Right cardiac atrium (tissue), 5 donors: ENCODE measurements at regions not wholly inside any gene's neighbourhood (a gene's known extent, or its start where the extent isn't known, plus 50 kb on each side); places are given as distances from the start of the nearest gene placed in this dataset.

Experiments
- ATAC-seq, 2 donors: fragments of 200-7000 bp; cut with Tn5 transposase; one replicate each; pipeline versions ENCODE4 v1.8.0 to v1.9.1; 2020; ENCODE audit warnings: moderate library complexity in 2 of 2, mild to moderate bottlenecking in 1 of 2
- DNase-seq, 3 donors: peaks; one replicate each; pipeline ENCODE4 v3.0.0-alpha.2; 2020
- H3K27ac ChIP-seq: one replicate; pipeline ENCODE4 v1.5.1; 2013; ENCODE audit warnings: mild to moderate bottlenecking, low read length, control low read depth, moderate library complexity
- H3K27me3 ChIP-seq: one replicate; pipeline ENCODE4 v1.6.1; 2013; ENCODE audit not compliant: control insufficient read depth, insufficient read depth
- H3K4me1 ChIP-seq: one replicate; pipeline ENCODE4 v1.6.1; 2013; ENCODE audit warnings: low read length; ENCODE audit not compliant: control insufficient read depth, insufficient read depth
- H3K4me3 ChIP-seq: one replicate; pipeline ENCODE4 v1.5.1; 2013; ENCODE audit warnings: low read length, control low read depth
- H3K9me3 ChIP-seq: one replicate; pipeline ENCODE4 v1.6.1; 2013; ENCODE audit warnings: low read length; ENCODE audit not compliant: control insufficient read depth
- WGBS: extraction: QIAGEN DNeasy Blood & Tissue Kit; methylation state at CpG from one replicate; pipeline ENCODE4 v1.1.7; 2013; 5-methylcytosine and 5-hydroxymethylcytosine counted together
- intact Hi-C, 4 donors: fragments of 100-400 bp; cut with DNase I; formaldehyde crosslinking; loops; one replicate each; pipeline versions ENCODE4 v1.11.0 to v1.14.0; 2022 to 2023
- donor health status: healthy with polysubstance abuse.
- donor health status: DM: no; HTN: yes; CAD: no.
- donor health status: DM: no; HTN: no; CAD: no.
- donor health status: DM: no; HTN: yes; CAD: no; lungs with severe emphysema.
- donor health status: DM: yes; HTN: yes; CAD: no.

GRCh38 chr2:76406134-76406855 is 695.6 kb upstream of the GCFC2 start:
- Histone ChIP-seq H3K4me1 (no peaks in the 10 kb centered on the region), H3K9me3 (no peaks in the 10 kb centered on the region)
- ATAC-seq = no peak

GRCh38 chr2:76393356-76393755 is 682.6 kb upstream of the GCFC2 start:
- Histone ChIP-seq H3K9me3 (no peaks in the 10 kb centered on the region), H3K4me3 (no peak overlapping the region), H3K27ac (no peak overlapping the region), H3K4me1 (no peaks in the 10 kb centered on the region), H3K27me3 (no peaks in the 10 kb centered on the region)
- DNase-seq (no peak), ATAC-seq (no peak)
- intact Hi-C loops = no loop called here

More at GRCh38 chr2:76406134-76406855, 695.6 kb upstream of the GCFC2 start:
- H3K27me3 ChIP-seq = no peaks in the 10 kb centered on the region
- no peak for DNase-seq
- 82% methylated on average over 12 of the region's 12 CpGs for WGBS
- intact Hi-C loops = no loop called here
- no peak overlapping the region for H3K4me3 ChIP-seq
- no peak overlapping the region for H3K27ac ChIP-seq

GRCh38 chr2:76391678-76392077 is 681.0 kb upstream of the GCFC2 start:
- no peak for DNase-seq
- H3K4me1 ChIP-seq = no peaks in the 10 kb centered on the region
- intact Hi-C loops = no loop called here
- no peaks in the 10 kb centered on the region for H3K27me3 ChIP-seq
- WGBS = 6% methylated on average over 3 of the region's 3 CpGs
- no peak overlapping the region for H3K4me3 ChIP-seq
- ATAC-seq = no peak
- no peaks in the 10 kb centered on the region for H3K9me3 ChIP-seq
- H3K27ac ChIP-seq = no peak overlapping the region

GRCh38 chr2:76387294-76387693 is 676.6 kb upstream of the GCFC2 start:
- Histone ChIP-seq H3K27ac (no peak overlapping the region), H3K27me3 (no peaks in the 10 kb centered on the region), H3K9me3 (no peaks in the 10 kb centered on the region), H3K4me3 (no peak overlapping the region), H3K4me1 (no peaks in the 10 kb centered on the region)
- WGBS = 65% methylated on average over 1 of the region's 1 CpG
- DNase-seq (no peak), ATAC-seq (no peak)
- intact Hi-C loops = no loop called here

- no peak for ATAC-seq
Observed at GRCh38 chr2:76385943-76386342, 675.2 kb upstream of the GCFC2 start.

GRCh38 chr2:76381624-76382023 is 670.9 kb upstream of the GCFC2 start:
- intact Hi-C loops = no loop called here
- H3K27me3 ChIP-seq = no peaks in the 10 kb centered on the region
- H3K4me1 ChIP-seq = no peaks in the 10 kb centered on the region
- DNase-seq (no peak), ATAC-seq (no peak)
- no peak overlapping the region for H3K4me3 ChIP-seq
- H3K27ac ChIP-seq = no peak overlapping the region
- H3K9me3 ChIP-seq = no peaks in the 10 kb centered on the region

More at GRCh38 chr2:76385943-76386342, 675.2 kb upstream of the GCFC2 start:
- Histone ChIP-seq H3K27ac (no peak overlapping the region), H3K4me1 (no peaks in the 10 kb centered on the region), H3K27me3 (no peaks in the 10 kb centered on the region), H3K4me3 (no peak overlapping the region), H3K9me3 (no peaks in the 10 kb centered on the region)
- no peak for DNase-seq
- 95% methylated on average over 1 of the region's 1 CpG for WGBS
- intact Hi-C loops = no loop called here

GRCh38 chr2:76378140-76378539 is 667.4 kb upstream of the GCFC2 start:
- ATAC-seq = no peak
- 91% methylated on average over 1 of the region's 1 CpG for WGBS
- Histone ChIP-seq H3K4me3 (no peak overlapping the region), H3K4me1 (no peaks in the 10 kb centered on the region), H3K27me3 (no peaks in the 10 kb centered on the region), H3K27ac (no peak overlapping the region), H3K9me3 (no peaks in the 10 kb centered on the region)
- intact Hi-C loops = no loop called here
- no peak for DNase-seq

- WGBS = 67% methylated on average over 2 of the region's 2 CpGs
- Histone ChIP-seq H3K27ac (no peak overlapping the region), H3K4me1 (no peaks in the 10 kb centered on the region), H3K9me3 (no peaks in the 10 kb centered on the region), H3K4me3 (no peak overlapping the region), H3K27me3 (no peaks in the 10 kb centered on the region)
- DNase-seq = no peak
- ATAC-seq = no peak
- intact Hi-C loops = no loop called here
Observed at GRCh38 chr2:76341439-76341838, 630.7 kb upstream of the GCFC2 start.

GRCh38 chr2:76332871-76333270 is 622.2 kb upstream of the GCFC2 start:
- no peaks in the 10 kb centered on the region for H3K27me3 ChIP-seq
- DNase-seq (no peak), ATAC-seq (no peak)
- H3K4me3 ChIP-seq = no peak overlapping the region
- intact Hi-C loops = no loop called here
- WGBS = 90% methylated on average over 2 of the region's 2 CpGs
- no peak overlapping the region for H3K27ac ChIP-seq
- H3K9me3 ChIP-seq = no peaks in the 10 kb centered on the region
- H3K4me1 ChIP-seq = no peaks in the 10 kb centered on the region

- intact Hi-C loops = no loop called here
- H3K4me1 ChIP-seq = no peaks in the 10 kb centered on the region
- H3K9me3 ChIP-seq = no peaks in the 10 kb centered on the region
- no peak for ATAC-seq
- no peaks in the 10 kb centered on the region for H3K27me3 ChIP-seq
- H3K4me3 ChIP-seq = no peak overlapping the region
- DNase-seq = no peak
- WGBS = 77% methylated on average over 3 of the region's 3 CpGs
- no peak overlapping the region for H3K27ac ChIP-seq
Observed at GRCh38 chr2:76330865-76331264, 620.1 kb upstream of the GCFC2 start.

- Histone ChIP-seq H3K4me1 (no peaks in the 10 kb centered on the region), H3K27me3 (no peaks in the 10 kb centered on the region), H3K9me3 (no peaks in the 10 kb centered on the region), H3K4me3 (no peak overlapping the region), H3K27ac (no peak overlapping the region)
- ATAC-seq (no peak), DNase-seq (no peak)
- intact Hi-C loops = no loop called here
- 84% methylated on average over 1 of the region's 1 CpG for WGBS
Observed at GRCh38 chr2:76326636-76327035, 615.9 kb upstream of the GCFC2 start.

- intact Hi-C loops = no loop called here
- H3K27ac ChIP-seq = no peak overlapping the region
- WGBS = 76% methylated on average over 4 of the region's 4 CpGs
Observed at GRCh38 chr2:76323381-76323780, 612.7 kb upstream of the GCFC2 start.

More at GRCh38 chr2:76323381-76323780, 612.7 kb upstream of the GCFC2 start:
- ATAC-seq (no peak), DNase-seq (no peak)
- Histone ChIP-seq H3K4me1 (no peaks in the 10 kb centered on the region), H3K9me3 (no peaks in the 10 kb centered on the region), H3K27me3 (no peaks in the 10 kb centered on the region), H3K4me3 (no peak overlapping the region)
